CD4-positive, alpha-beta T cell treated with Interleukin-4 for 1 hour (primary cell): ENCODE measurements at regions not wholly inside any gene's neighbourhood (a gene's known extent, or its start where the extent isn't known, plus 50 kb on each side); places are given as distances from the start of the nearest gene placed in this dataset.

Source experiments
- DNase-seq, 2 donors: peaks; one replicate each; pipeline ENCODE4 v3.0.0-alpha.2; 2020 to 2022

GRCh38 chr12:87782838-87783237 is 246.4 kb downstream of the C12orf50 start:
- DNase-seq = no peak

- no peak for DNase-seq
These were observed 249.2 kb downstream of the C12orf50 start for GRCh38 chr12:87779858-87780498.

- no peak for DNase-seq
These were observed 250.2 kb downstream of the C12orf50 start for GRCh38 chr12:87779016-87779415.

GRCh38 chr12:87778065-87778464 is 251.1 kb downstream of the C12orf50 start:
- no peak for DNase-seq

GRCh38 chr12:87775784-87776183 is 253.4 kb downstream of the C12orf50 start:
- no peak for DNase-seq

- no peak for DNase-seq
These were observed 254.2 kb downstream of the C12orf50 start for GRCh38 chr12:87775051-87775450.

- DNase-seq = no peak
These were observed 256.8 kb downstream of the C12orf50 start for GRCh38 chr12:87772401-87772800.

- DNase-seq = no peak
These were observed 260.5 kb downstream of the C12orf50 start for GRCh38 chr12:87768501-87769287.

- no peak for DNase-seq
These were observed 263.2 kb downstream of the C12orf50 start for GRCh38 chr12:87766044-87766443.

GRCh38 chr12:87760943-87761342 is 268.3 kb downstream of the C12orf50 start:
- DNase-seq = no peak

GRCh38 chr12:87758271-87758670 is 270.9 kb downstream of the C12orf50 start:
- no peak for DNase-seq

- DNase-seq = no peak
These were observed 272.5 kb downstream of the C12orf50 start for GRCh38 chr12:87756721-87757120.

GRCh38 chr12:87756111-87756510 is 273.1 kb downstream of the C12orf50 start:
- no peak for DNase-seq

GRCh38 chr12:87728931-87729593 is 300.1 kb downstream of the C12orf50 start:
- DNase-seq = no peak

GRCh38 chr12:87720967-87721366 is 308.2 kb downstream of the C12orf50 start:
- no peak for DNase-seq

GRCh38 chr12:87704374-87704773 is 324.8 kb downstream of the C12orf50 start:
- no peak for DNase-seq

GRCh38 chr12:87690236-87690810 is 338.9 kb downstream of the C12orf50 start:
- no peak for DNase-seq

- DNase-seq = no peak
These were observed 340.0 kb downstream of the C12orf50 start for GRCh38 chr12:87689196-87689595.

GRCh38 chr12:87687362-87687761 is 341.8 kb downstream of the C12orf50 start:
- DNase-seq = no peak

- DNase-seq = no peak
These were observed 343.5 kb downstream of the C12orf50 start for GRCh38 chr12:87685696-87686095.

- DNase-seq = no peak
These were observed 349.9 kb downstream of the C12orf50 start for GRCh38 chr12:87679251-87679650.

GRCh38 chr12:87678453-87678852 is 350.7 kb downstream of the C12orf50 start:
- no peak for DNase-seq

GRCh38 chr12:87676731-87677130 is 352.5 kb downstream of the C12orf50 start:
- no peak for DNase-seq

- no peak for DNase-seq
These were observed 357.4 kb downstream of the C12orf50 start for GRCh38 chr12:87671757-87672156.
